SHP77 (cell line): ENCODE measurements at regions not wholly inside any gene's neighbourhood (a gene's known extent, or its start where the extent isn't known, plus 50 kb on each side); places are given as distances from the start of the nearest gene placed in this dataset.

Experiments
- DNase-seq, 2 experiments: peaks; one replicate each; lab custom pipeline; 2025; lab: John Stamatoyannopoulos, UW

DNA sequence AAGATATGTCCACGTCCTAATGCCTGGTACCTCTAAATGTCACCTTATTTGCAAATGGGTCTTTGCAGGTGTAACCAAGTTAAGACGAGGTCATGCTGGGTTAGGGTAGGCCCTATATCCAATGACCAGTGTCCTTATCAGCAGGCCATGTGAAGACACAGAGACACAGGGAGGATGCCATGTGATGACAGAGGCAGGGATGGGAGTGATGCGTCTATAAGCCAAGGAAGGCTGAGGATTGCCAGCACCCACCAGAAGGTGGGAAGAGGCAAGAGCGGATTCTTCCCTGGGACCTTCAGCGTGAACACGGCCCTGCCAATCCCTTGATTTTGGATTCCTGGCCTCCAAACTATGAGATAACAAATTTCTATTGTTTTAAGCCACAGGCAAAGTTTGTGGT is 123.4 kb upstream of the CXCL14 start:
- DNase-seq = no peak

DNA sequence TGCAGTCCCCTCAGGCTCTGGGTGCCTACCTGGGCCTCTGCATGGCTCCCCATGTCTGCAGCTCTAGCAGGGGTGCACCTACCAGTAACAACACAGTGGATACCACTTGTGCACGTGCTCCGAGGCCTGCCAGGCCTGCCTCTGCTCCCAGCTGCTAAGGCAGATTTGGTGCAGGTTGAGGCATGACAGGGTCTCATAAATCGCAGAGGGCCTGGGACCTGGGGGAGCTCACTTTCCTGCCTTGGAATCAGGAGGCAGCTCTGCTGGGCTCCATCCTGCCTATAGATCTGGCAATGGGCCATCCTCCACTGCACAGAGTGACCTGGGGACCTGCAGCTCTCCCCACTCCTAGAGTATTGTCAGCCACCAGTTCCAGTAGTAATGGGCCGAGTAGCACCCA is 121.9 kb upstream of the CXCL14 start:
- no peak for DNase-seq

DNA sequence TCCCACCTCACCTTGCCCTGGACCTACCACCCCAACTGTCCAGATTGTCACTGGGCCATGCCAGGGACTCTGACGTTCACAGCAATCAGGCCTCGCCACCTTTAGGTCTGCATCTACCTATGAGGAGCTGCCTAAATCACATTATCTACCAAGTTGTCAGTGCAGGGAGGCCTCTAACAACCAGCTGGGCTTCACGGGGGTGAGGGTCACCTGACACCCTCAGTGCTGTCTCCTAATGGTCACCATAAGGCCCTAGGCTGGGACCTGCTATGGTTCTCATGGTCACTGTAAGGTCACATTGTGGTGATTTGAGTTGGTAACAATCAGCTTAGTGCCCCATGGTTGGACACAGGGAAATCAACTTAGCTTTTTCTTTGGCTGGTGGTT is 119.2 kb upstream of the CXCL14 start:
- no peak for DNase-seq

DNA sequence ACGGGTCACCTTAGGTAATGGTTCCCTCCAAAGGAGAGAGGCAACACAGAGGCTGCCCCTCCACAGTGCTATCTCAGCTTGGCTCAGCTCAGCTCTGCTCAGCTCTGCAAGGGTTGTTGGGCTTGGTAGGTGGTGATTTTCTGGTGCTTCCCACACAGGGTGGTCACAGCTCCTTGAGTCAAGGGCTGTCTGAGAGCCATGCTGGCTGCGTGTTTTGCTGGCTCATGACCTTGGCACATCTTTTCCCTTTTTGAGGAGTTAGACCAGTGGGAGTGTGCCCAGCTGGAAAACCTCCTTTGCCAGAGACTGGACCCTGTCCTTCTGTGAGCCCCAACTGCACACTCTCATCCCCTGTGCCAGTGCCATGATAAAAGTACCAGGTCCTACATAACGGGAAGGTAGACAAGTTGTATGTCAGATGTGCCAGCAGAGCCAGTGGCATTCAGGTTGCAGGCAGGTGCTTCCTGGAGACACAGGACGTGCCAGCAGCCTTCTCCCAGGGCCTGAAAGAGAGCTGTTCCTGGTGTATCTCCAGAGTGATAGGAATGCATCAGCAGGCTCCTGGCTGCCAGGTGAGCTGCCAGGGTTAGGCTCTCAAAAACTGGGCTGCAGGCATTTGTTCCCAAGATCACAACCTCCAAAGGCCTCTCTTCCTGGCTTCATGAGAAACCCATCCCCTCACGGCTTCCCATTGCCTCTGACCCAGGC is 118.6 kb upstream of the CXCL14 start:
- no peak for DNase-seq

DNA sequence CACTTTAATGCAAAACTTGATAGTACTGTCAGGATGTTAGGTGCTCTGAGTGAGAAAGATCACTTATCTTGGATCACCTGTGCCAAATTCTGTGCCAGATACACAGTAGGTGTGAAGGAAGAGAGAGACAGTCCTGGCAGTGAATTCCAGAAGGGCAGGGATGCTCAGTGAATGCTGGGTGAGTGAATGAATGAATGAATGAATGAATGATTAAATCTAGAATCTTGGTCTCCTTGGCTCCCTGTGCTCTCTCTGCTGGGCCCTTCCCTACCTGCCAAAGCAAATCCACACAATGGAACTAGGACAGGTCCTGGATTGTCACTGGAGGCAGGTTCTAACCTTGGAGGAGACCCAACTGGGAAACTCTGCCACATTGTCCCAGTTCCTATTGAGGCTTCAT is 117.5 kb upstream of the CXCL14 start:
- no peak for DNase-seq

DNA sequence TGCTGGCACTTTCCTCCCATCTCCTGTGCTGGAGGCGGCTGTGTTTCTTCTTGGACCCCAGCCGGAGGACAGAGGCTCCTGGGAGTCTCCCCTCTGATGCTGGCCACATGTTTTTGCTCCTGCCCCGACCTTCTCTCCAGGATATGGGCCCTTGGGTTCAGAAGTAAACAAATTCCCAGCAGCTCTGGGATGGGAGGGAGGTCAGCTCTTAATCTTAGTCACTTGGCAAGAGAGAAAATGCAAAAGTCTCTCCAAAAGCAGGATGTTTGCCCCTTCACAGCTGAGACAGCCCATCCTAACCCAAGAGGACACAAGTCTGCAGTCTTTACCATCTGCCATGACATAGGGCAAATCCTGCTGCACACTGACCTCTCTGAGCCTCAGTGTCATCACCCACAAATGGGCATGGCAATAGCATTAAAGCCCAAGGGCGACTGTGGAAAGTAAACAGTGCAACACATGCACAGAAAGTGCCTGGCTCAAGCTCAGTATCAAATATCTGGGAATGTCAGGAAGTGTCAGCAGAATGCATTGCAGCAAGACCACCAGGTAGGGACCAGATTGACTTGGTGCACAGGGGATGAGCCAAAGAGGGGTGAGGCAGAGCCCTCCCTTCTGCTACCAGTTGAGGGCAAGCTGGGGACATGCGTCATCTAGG is 117.0 kb upstream of the CXCL14 start:
- DNase-seq = no peak

DNA sequence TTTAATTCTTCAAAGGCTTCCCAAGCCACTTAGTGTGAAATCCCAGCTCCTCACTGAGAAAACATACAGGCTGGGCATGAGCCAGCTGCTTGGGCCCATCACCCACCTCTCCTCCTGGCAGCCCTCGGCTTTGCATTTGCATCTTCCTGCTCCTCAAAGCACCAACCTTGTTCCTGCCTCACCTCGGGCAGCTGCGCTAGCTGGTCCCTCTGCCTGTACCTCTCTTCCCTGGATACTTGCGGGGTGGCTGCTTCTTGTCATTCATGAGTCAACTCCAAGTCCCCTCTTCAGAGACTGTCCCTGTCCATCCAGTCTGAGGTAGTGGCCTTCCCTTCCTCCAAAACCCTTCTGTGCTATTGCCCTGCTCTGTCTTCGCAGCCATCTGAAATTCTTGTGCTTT is 116.1 kb upstream of the CXCL14 start:
- DNase-seq = no peak

DNA sequence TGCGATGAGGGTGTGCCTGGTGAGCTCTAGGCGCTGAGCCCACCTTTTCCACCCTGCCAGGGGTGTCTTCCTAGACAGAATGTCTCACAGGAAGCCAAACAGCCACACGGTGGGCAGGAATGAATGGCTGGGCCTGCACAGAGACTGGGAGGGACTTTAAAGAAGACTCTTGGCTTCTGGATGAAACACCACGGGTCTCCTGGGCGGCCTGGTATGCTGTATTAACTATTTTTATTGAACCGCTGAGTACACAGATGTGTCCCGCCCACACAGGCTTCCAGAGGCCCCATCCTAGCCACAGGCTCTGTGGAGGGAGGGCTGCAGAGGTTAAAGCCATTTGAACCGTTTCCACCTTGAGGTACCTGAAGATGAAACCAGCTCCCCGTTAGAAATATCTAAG is 115.2 kb upstream of the CXCL14 start:
- no peak for DNase-seq

DNA sequence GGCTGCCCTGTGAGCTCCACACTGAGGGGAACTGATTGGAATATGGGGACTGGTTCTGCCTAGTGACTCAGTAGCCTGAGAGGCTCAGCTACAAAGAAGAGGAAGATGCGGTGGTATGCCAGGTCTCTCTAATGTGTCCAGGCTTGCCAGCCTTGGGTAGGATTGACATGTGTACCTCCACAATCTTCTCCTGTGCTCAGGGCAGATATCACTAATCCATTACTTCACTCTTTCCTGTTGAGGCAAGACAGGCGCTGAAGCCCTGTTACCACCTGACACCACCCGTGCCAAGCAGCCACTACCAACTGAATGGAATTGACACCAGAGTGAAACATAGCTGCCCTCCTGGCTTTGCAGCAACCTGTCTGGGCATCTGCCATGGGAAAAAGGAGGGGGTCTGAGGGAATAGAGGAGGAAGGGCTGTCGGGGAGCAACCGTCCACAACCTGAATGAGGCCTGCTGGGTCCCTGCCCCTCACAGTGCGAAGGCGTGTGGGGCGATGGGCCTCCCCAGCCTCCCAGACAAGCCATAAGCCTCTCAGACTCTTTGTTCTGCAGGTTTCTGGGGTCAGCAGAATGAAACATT is 114.7 kb upstream of the CXCL14 start:
- DNase-seq = no peak

DNA sequence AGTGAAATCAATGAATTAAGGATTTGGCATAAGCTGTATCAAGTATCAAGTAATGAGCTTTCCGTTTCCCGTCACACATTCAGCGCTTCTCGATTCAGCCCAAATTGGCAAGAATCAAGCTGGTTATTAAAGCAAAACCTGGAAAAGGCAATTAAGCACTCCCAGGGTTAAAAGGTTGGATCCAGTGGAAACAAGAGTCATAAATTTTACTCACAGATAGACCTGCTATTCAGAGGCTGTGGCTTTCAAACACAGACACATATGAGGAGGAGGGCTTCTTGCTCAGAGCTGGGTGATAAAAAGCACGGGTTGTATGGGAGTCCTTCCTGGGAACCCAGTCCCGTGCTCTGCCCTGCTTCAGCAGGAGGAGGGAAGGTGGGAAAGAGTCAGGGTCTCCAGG is 112.3 kb upstream of the CXCL14 start:
- no peak for DNase-seq

DNA sequence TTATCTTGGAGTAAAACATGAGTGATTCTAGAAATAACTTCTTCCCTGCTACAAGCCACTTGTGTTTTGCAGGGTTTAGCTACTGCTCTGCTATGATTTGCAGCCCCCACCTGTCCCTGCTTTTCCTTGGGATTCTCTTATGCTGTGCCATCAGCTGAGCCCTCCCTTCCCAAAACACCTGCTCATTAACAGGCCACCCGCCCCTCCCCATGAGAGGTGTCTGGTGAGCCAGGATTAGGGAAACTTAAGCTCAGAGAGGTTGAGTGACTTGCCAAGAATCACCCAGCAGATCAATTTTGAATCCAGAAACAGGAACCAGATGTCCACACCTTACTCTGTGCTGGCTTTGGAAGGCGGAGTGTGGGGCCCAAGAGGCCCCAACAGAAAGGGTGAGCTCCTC is 111.7 kb upstream of the CXCL14 start:
- DNase-seq = no peak

DNA sequence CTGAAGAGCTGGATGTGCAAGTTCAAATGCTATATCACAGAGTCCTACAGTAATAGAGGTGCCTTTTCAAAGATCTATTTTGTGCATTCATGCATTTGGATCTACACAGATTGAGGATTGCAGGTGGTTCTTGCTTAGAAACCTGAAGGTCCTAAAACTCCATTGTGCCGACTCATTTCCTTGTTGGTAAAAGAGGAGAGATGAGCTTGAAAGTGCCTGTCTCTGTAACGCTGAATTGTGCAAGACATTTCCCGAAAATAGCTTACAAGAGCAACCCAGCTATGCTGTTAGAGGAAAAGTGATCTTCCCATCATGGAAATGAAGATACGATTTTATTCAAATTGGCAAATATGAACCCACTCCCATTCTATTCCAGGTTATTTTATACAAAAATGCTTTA is 110.7 kb upstream of the CXCL14 start:
- no peak for DNase-seq

DNA sequence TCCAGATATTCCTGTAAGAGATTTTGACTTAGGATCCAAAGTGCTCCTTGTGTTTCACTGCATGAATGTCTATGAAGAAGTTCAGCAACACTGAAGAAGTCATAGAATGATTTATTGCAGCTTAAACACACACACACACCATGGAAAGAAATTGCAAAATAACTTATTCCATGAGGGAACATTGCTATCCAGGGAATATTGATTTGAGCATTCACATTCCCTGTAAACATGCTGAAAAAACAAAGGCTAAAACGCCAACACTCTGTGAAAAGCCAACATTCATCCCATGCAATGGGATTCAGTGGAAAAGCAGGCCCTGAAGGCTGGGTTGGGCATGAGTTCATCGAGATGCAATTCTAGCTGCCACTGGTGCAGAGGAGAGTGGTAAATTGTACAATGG is 109.6 kb upstream of the CXCL14 start:
- no peak for DNase-seq

DNA sequence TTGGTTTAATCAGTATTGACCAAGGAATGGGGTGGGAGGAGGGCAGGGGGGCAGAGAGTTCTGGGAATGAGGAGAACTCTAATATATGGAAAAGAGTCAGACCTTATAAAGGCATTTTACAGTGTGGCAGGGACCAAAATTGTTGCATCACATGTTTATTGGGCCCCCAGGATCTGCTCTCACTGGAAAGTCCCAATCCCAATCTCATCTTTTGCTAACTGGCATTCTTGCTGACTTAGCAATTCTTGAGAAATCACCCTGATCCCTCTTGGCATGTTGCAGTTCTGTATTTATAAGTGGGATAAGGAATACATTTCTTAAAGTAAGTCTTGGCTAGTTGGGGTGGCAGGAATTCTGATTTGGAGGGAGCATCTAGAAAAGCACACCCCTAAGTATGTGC is 104.4 kb upstream of the CXCL14 start:
- no peak for DNase-seq

DNA sequence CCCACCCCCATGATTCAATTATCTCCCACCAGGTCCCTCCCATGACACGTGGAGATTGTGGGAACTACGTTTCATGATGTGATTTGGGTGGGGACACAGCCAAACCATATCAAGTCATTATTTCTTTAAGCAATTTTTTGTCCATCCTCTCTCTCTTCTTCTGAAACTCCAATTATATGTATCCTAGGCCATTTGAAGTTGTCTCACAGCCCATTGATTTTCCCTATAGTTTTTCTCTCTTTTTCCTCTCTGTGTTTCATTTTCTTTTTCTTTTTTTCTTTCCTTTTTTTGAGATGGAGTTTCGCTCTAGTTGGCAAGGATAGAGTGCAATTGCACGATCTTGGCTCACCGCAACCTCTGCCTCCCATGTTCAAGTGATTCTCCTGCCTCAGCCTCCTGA is 101.9 kb upstream of the CXCL14 start:
- no peak for DNase-seq

DNA sequence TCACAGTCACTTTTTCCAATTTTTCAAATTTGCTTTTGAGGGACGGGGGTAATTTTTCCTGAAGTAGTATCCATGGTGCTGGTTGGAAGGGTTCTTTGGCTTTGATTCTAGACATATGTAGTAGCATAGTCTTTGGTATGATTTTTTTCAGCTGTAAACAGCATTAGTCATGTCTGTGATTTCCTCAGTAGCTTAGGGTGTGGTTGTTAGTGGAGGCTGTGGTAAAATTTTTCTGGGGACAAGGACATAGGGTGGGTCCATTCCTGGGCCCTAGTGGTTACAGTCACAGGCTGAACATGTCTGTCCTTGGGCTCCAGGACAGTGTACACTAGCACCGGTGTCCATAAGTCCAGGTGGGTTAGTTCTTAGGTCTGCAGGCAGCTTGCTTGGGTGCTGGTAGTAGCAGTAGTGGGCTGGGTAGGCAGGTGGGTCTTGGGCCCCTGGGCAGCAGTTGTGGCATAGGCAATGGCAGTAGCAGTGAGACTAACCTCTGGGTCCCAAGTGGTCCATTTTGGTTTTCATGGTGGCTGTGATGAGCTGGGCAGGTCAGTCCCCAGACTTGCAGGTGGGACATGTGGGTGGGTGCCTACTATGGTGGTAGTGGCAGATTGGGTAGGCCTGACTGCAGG is 100.0 kb upstream of the CXCL14 start:
- no peak for DNase-seq

DNA sequence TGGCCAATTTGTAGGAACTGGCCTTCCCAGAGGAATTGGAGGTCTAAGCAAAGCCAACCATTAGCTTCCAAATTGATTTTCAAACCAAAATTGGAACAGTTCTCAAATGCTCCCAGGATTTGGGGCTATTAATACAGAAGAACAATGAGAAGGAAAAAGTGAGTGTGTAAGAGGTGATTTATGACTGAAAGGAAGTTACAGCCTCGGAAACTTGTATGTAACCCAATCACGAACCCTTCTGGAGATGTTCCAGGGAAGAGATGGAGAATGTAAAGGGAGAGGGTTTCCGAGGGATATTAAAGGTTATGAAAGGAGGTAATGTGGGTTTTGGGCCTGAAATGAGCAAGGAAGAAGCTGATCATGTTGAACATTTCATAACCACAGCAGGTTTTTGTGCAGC is 93.2 kb upstream of the CXCL14 start:
- DNase-seq = no peak

DNA sequence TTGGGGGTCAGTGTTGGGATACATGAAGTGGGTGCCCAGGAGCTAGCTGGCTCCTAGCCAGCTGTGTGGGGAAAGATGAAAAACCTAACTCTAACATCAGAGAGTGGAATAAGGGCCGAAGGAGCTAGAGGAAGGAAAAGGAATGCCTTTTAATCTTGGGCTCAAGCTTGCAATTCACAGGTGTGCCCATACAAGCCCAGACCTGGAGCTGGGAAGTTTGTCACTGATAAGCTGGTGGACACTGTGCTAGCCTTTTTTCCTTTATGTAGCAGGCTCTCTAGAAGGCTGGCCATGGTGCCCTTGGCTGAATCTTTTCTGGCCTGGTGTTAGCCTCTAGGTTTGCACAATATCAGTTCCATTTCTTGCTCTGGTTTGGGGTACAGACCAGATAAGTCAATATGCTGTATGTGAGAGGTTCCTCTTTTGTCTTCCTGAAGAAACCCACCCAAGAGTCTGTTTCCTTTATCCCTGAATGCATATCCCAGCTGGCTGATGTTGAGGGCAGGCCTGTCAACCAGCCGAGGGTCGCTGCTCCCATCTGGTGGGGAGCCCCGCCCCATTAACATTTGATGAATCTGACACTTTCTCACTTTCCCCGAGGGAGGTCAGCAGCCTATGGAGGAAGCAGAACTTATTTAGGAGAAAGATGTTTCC is 92.4 kb upstream of the CXCL14 start:
- DNase-seq = no peak

DNA sequence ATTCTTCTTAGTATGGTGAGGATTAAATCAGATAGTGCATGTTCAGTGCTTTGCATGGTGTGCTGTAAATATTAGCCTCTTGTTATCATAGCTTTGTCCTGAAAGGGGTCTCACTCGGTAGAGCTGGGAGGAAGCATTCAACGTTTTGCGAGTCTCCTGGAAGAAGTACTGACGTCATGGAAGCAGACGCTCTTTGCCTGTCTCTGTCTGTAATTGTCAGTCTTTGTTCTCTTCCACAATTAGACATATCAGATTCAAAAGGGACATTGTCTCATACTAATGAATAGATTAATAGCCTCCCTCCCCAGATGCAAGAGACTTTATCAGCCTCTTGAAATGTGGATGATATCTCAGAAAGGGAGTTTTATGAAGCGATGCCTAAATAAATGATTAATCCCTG is 91.8 kb upstream of the CXCL14 start:
- no peak for DNase-seq

DNA sequence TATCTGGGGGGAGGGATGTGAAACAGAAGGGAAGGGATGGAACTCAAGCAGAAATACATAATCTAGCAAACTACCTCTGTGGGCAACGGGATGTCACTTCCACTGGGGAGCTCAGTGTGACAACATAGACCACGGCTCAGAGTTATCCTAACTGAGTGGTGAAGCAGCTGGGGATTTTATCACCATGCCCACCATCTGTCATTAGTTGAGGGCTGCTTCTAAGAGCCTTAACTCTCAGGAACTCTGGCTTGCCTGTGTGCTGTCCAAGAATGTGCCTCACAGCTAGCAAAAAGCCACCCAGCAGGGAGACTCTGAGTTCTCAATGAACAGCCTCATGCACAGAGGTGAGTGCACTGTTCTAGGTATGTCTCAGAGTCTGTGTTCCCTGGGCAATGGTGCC is 90.6 kb upstream of the CXCL14 start:
- no peak for DNase-seq

DNA sequence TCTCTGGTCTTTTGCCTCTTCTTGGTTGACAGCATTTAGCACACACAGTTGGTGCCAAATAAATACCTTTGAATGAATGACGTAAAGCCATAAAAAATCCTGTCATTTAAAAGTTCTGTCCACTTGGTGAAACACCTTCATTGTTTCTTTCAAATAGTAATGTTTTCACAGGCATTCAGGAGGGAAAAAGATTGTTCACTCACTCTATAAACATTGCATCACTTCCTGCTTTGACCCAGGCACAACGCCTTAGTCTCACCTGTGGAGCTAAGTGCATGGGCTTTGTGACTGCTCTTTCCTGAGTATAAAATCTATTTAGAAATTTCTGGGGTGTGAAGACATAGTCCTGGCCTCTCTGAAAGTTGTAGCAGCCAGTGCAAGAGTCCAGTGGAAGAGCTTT is 88.9 kb upstream of the CXCL14 start:
- no peak for DNase-seq

DNA sequence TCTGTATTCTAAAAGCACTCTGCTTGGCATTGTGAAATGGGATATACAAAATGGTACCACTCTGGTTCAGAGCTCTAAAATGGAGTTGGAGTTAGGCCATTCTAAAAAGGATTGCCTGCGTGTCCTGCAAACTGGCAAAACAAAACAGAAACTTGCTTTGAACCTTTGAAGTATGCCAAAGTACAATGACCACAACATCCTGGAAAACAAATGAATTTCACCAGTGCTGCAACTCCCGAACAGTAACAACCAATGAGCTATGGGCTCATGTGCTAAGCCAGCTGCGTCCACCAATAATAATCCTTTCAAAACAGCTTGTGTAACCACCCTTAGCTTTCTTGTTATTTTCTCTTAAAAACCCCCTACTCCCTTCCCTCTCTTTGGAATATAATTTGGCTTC is 88.4 kb upstream of the CXCL14 start:
- no peak for DNase-seq

DNA sequence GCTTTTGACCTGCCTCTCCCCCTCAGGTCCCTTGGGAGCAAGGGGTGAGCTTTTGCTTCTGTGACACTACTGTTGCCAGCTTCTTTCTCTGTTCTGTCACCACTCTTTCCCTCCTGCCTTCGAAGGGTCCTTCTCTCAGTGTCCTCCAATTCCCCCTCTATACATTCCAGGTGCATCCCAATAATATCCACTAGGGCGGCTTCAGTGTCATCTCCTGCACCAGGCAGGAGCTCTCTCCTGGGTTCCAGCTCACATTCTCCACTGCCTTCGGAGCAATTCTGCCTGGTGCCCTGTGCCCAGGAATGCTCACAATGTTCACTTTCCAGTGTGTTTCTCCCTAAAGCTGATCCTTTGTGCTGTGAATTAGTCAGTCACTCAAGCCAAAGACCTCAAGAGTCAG is 83.9 kb upstream of the CXCL14 start:
- DNase-seq = no peak
